SK-N-SH treated with all-trans-retinoic acid at 6 μM for 48 hours (cell line): ENCODE measurements at regions not wholly inside any gene's neighbourhood (a gene's known extent, or its start where the extent isn't known, plus 50 kb on each side); places are given as distances from the start of the nearest gene placed in this dataset.

Experiments
- CREB5 ChIP-seq: fragments of 250-450 bp; sonication (Bioruptor Pico); IDR thresholded peaks from 2 replicates; pipeline ENCODE4 v1.5.1; 2020; ENCODE audit warnings: low read depth, mild to moderate bottlenecking, moderate library complexity
- CSRNP3 ChIP-seq: fragments of 250-450 bp; sonication (Bioruptor Pico); IDR thresholded peaks from 2 replicates; pipeline ENCODE4 v1.5.1; 2021; ENCODE audit warnings: mild to moderate bottlenecking, moderate library complexity
- ESRRG ChIP-seq: fragments of 250-450 bp; sonication (Bioruptor Pico); IDR thresholded peaks from 2 replicates; pipeline ENCODE4 v1.6.1; 2021; ENCODE audit warnings: mild to moderate bottlenecking
- OSR1 ChIP-seq: fragments of 250-450 bp; sonication (Bioruptor Pico); IDR thresholded peaks from 2 replicates; pipeline ENCODE4 v1.8.0; 2022; ENCODE audit warnings: moderate library complexity, mild to moderate bottlenecking, inconsistent platforms
- ZFP3 ChIP-seq: fragments of 250-450 bp; sonication (Bioruptor Pico); IDR thresholded peaks from 2 replicates; pipeline ENCODE4 v1.5.0; 2020; ENCODE audit warnings: mild to moderate bottlenecking, moderate library complexity
- TF ChIP-seq, protein P1 (sequence below): fragments of 250-450 bp; sonication (Bioruptor Pico); IDR thresholded peaks from 2 replicates; pipeline ENCODE4 v1.8.0; 2020; ENCODE audit warnings: mild to moderate bottlenecking, moderate library complexity, borderline replicate concordance
- TF ChIP-seq, protein P2 (sequence below): fragments of 250-450 bp; sonication (Bioruptor Pico); IDR thresholded peaks from 2 replicates; pipeline ENCODE4 v1.8.0; 2021; ENCODE audit warnings: low read depth, mild to moderate bottlenecking, moderate library complexity, borderline replicate concordance

DNA sequence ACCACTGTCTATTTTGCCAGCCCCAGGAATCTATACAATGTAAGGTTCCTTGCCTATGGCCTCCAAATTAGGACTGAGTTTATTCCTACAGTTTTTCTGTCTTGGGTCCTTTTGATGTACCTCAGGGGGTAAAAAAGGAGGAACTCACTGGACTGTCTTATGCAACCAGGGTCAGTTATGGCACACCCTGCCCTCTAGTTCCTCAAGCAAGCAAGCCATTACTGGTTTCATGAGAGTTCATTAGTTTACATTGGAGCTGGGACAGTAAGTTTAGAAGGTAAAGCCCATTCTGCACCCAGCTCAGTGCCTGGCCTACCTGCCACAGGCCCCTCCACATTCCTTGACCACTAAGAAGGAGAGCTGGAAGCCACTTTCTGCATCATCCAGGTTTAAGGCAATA lies 68.7 kb upstream of the WIPF1 start:
- TF ChIP-seq OSR1 (CRISPR knock-in tag) = no peak
- TF ChIP-seq ZFP3 = no peak
- TF ChIP-seq CREB5 (CRISPR knock-in tag) = no peak
- TF ChIP-seq, protein P1, sequence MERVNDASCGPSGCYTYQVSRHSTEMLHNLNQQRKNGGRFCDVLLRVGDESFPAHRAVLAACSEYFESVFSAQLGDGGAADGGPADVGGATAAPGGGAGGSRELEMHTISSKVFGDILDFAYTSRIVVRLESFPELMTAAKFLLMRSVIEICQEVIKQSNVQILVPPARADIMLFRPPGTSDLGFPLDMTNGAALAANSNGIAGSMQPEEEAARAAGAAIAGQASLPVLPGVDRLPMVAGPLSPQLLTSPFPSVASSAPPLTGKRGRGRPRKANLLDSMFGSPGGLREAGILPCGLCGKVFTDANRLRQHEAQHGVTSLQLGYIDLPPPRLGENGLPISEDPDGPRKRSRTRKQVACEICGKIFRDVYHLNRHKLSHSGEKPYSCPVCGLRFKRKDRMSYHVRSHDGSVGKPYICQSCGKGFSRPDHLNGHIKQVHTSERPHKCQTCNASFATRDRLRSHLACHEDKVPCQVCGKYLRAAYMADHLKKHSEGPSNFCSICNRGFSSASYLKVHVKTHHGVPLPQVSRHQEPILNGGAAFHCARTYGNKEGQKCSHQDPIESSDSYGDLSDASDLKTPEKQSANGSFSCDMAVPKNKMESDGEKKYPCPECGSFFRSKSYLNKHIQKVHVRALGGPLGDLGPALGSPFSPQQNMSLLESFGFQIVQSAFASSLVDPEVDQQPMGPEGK (CRISPR knock-in tag) = no peak
- TF ChIP-seq, protein P2, sequence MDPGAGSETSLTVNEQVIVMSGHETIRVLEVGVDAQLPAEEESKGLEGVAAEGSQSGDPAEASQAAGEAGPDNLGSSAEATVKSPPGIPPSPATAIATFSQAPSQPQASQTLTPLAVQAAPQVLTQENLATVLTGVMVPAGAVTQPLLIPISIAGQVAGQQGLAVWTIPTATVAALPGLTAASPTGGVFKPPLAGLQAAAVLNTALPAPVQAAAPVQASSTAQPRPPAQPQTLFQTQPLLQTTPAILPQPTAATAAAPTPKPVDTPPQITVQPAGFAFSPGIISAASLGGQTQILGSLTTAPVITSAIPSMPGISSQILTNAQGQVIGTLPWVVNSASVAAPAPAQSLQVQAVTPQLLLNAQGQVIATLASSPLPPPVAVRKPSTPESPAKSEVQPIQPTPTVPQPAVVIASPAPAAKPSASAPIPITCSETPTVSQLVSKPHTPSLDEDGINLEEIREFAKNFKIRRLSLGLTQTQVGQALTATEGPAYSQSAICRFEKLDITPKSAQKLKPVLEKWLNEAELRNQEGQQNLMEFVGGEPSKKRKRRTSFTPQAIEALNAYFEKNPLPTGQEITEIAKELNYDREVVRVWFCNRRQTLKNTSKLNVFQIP (CRISPR knock-in tag) = no peak
- no peak for TF ChIP-seq ESRRG
- no peak for TF ChIP-seq CSRNP3
